ENCODE measurements at regions not wholly inside any gene's neighbourhood (a gene's known extent, or its start where the extent isn't known, plus 50 kb on each side); places are given as distances from the start of the nearest gene placed in this dataset.

GRCh38 chr4:120977435-120977997 is 55.0 kb upstream of the PRDM5 start:
- peak; percentile 71 for DNase-seq (ENCODE audit: low read depth, low spot score)
- in situ Hi-C loops (cut with HindIII; ENCODE audit: low pct_unique_long_range_greater_than_20kb, low sequenced_read_pairs) = no loop called here

- no peak for DNase-seq (ENCODE audit: low read depth, low spot score)
- in situ Hi-C loops (cut with HindIII; ENCODE audit: low pct_unique_long_range_greater_than_20kb, low sequenced_read_pairs) = no loop called here
Observed at GRCh38 chr4:120973207-120973606, 50.7 kb upstream of the PRDM5 start.

Data from SK-MEL-5 (cell line).